Left lung (tissue), 4 donors: ENCODE measurements at regions not wholly inside any gene's neighbourhood (a gene's known extent, or its start where the extent isn't known, plus 50 kb on each side); places are given as distances from the start of the nearest gene placed in this dataset.
"Not testable (repeated sequence)": the region's sequence is repeated elsewhere in the genome, so short reads cannot be mapped to it uniquely, and the experiment has no call there.

Experiments
- ATAC-seq: fragments of 200-7000 bp; cut with Tn5 transposase; one replicate; pipeline ENCODE4 v1.9.1; 2020; ENCODE audit warnings: moderate library complexity
- DNase-seq, 4 donors: peaks; one replicate each; pipeline ENCODE4 v3.0.0-alpha.2; 2013 to 2020
- H3K27ac ChIP-seq, 2 donors: fragments of 200-600 bp; sonication (generic) in 1 of 2; one replicate each; pipeline versions ENCODE4 v1.5.0 to v1.8.0; 2020 to 2021
- H3K27me3 ChIP-seq, 2 donors: fragments of 200-600 bp; sonication (generic) in 1 of 2; one replicate each; pipeline versions ENCODE4 v1.5.0 to v1.8.0; 2020 to 2021
- H3K36me3 ChIP-seq, 2 donors: fragments of 200-600 bp; sonication (generic) in 1 of 2; one replicate each; pipeline versions ENCODE4 v1.5.0 to v1.8.0; 2020 to 2021
- H3K4me1 ChIP-seq, 2 donors: fragments of 200-600 bp; one replicate each; pipeline ENCODE4 v1.8.0; 2021
- H3K4me3 ChIP-seq, 2 donors: fragments of 200-600 bp; sonication (generic) in 1 of 2; one replicate each; pipeline versions ENCODE4 v1.5.0 to v1.8.0; 2020 to 2021; ENCODE audit warnings: mild to moderate bottlenecking in 1 of 2
- H3K9me3 ChIP-seq, 2 donors: fragments of 200-600 bp; sonication (generic) in 1 of 2; one replicate each; pipeline versions ENCODE4 v1.5.0 to v1.8.0; 2020 to 2021
- CTCF ChIP-seq, 2 donors: fragments of 200-600 bp; sonication (generic) in 1 of 2; IDR thresholded peaks; one replicate each; pipeline versions ENCODE4 v1.5.0 to v1.8.0; 2021; ENCODE audit warnings: antibody characterized with exemption in 2 of 2
- intact Hi-C, 2 donors: fragments of 100-400 bp; cut with DNase I; formaldehyde crosslinking; loops; one replicate each; pipeline versions ENCODE4 v1.11.2 to v1.14.2; 2022
- donor health status: DM: no; HTN: yes; CAD: no.
- donor health status: DM: no; HTN: no; CAD: no.

GRCh38 chr4:167887726-167888125, 204.6 kb upstream of the ANXA10 start:
- ATAC-seq: no peak
- intact Hi-C loops: no loop called here
- H3K4me3 ChIP-seq: no peak overlapping the region
- no peaks in the 10 kb centered on the region for H3K4me1 ChIP-seq
- H3K36me3 ChIP-seq: no peaks in the 10 kb centered on the region
- DNase-seq: no peak
- H3K27me3 ChIP-seq: no peaks in the 10 kb centered on the region
- no peak for TF ChIP-seq CTCF (IDR thresholded peaks at IDR 0.05)
- H3K27ac ChIP-seq: no peak overlapping the region
- H3K9me3 ChIP-seq: peaks cover 0 to 9% of the 10 kb centered on the region in 2 donors

- H3K4me1 ChIP-seq: no peaks in the 10 kb centered on the region
- H3K27me3 ChIP-seq: no peaks in the 10 kb centered on the region
- no peak for ATAC-seq
- TF ChIP-seq CTCF (IDR thresholded peaks at IDR 0.05): no peak
- no peak overlapping the region for H3K27ac ChIP-seq
- no peak overlapping the region for H3K4me3 ChIP-seq
- no peak for DNase-seq
- intact Hi-C loops: no loop called here
- H3K36me3 ChIP-seq: no peaks in the 10 kb centered on the region
- H3K9me3 ChIP-seq: peaks cover 0 to 9% of the 10 kb centered on the region in 2 donors
Observed at GRCh38 chr4:167890226-167890625, 202.1 kb upstream of the ANXA10 start.

- Histone ChIP-seq H3K4me1 (no peaks in the 10 kb centered on the region), H3K4me3 (no peak overlapping the region), H3K36me3 (no peaks in the 10 kb centered on the region), H3K9me3 (peaks cover 0 to 2% of the 10 kb centered on the region in 2 donors), H3K27ac (no peak overlapping the region), H3K27me3 (no peaks in the 10 kb centered on the region)
- DNase-seq (no peak), ATAC-seq (no peak)
- intact Hi-C loops: no loop called here
- no peak for TF ChIP-seq CTCF (IDR thresholded peaks at IDR 0.05)
Observed at GRCh38 chr4:167893531-167893930, 198.8 kb upstream of the ANXA10 start.

- H3K27ac ChIP-seq, DNase-seq, H3K4me1 ChIP-seq, H3K9me3 ChIP-seq, intact Hi-C loops, H3K36me3 ChIP-seq, H3K27me3 ChIP-seq, ATAC-seq, H3K4me3 ChIP-seq: not testable (repeated sequence)
Observed at GRCh38 chr4:167896260-167896659, 196.1 kb upstream of the ANXA10 start.

GRCh38 chr4:167897116-167897515, 195.2 kb upstream of the ANXA10 start:
- TF ChIP-seq CTCF (IDR thresholded peaks at IDR 0.05): no peak
- Histone ChIP-seq H3K9me3 (no peaks in the 10 kb centered on the region), H3K4me3 (no peak overlapping the region), H3K27me3 (no peaks in the 10 kb centered on the region), H3K36me3 (no peaks in the 10 kb centered on the region), H3K27ac (no peak overlapping the region), H3K4me1 (no peaks in the 10 kb centered on the region)
- DNase-seq (no peak), ATAC-seq (no peak)
- intact Hi-C loops: no loop called here

- no peak for TF ChIP-seq CTCF (IDR thresholded peaks at IDR 0.05)
- no peaks in the 10 kb centered on the region for H3K27me3 ChIP-seq
- no peak overlapping the region for H3K27ac ChIP-seq
- no peaks in the 10 kb centered on the region for H3K36me3 ChIP-seq
- ATAC-seq: no peak
- no peak for DNase-seq
- H3K9me3 ChIP-seq: peaks cover 0 to 9% of the 10 kb centered on the region in 2 donors
- H3K4me1 ChIP-seq: no peaks in the 10 kb centered on the region
- intact Hi-C loops: no loop called here
- no peak overlapping the region for H3K4me3 ChIP-seq
Observed at GRCh38 chr4:167903291-167903721, 189.0 kb upstream of the ANXA10 start.
